ENCODE measurements at regions not wholly inside any gene's neighbourhood (a gene's known extent, or its start where the extent isn't known, plus 50 kb on each side); places are given as distances from the start of the nearest gene placed in this dataset.

DNA sequence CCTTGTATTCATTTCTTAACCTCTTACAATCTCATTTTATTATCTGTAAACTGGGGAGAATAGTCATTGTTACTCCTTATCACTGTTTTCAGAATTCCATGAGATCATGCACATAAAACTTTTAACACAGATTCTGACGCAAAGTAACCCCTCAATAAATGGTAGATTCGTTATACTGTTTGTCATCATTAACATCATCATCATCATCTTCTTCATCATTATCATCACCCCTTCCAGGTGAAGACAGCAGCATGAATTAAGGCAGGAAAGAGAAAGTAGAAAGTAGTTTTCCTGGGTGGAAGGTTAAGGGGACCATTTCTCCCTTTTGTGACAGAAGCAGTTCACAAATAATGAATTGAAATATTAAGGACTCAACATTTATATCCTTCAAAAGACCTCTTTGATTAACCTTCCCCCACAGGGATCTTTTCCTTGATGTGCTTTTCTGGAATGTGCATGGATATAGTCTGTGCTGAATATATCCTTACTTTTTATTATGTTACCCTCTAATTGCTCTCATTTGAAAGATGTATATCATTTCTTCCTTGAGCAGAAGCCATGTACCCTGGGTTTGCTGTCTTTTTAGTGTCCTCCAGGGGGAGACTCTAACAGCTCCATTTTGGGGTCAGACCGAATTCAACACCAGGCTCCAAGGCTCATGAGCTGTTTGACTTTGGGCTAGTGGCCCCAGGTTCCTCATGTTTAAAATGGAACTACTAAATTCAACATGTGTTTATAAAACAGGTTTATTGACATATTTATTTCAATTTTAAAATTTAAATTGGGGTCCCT, 1029.9 kb upstream of the WWC1 start:
- Histone ChIP-seq H3K9ac (ENCODE audit: low read length) (no peak overlapping the region), H3K9me3 (ENCODE audit: control insufficient read depth, low read depth, low read length) (no peaks in the 10 kb centered on the region), H3K36me3 (ENCODE audit: control insufficient read depth, low read depth, low read length) (no peaks in the 10 kb centered on the region), H3K27ac (ENCODE audit: low read length) (no peak overlapping the region), H3K27me3 (ENCODE audit: control insufficient read depth, insufficient read depth, low read length) (no peaks in the 10 kb centered on the region), H3K4me1 (ENCODE audit: control insufficient read depth, low read depth, low read length) (no peaks in the 10 kb centered on the region), H3K4me3 (ENCODE audit: low read length) (no peak overlapping the region)

GRCh38 chr5:167263185-167263584, 1028.3 kb upstream of the WWC1 start:
- H3K27ac ChIP-seq (ENCODE audit: low read length), result no peak overlapping the region
- no peaks in the 10 kb centered on the region for H3K27me3 ChIP-seq (ENCODE audit: control insufficient read depth, insufficient read depth, low read length)
- H3K9me3 ChIP-seq (ENCODE audit: control insufficient read depth, low read depth, low read length), result no peaks in the 10 kb centered on the region
- H3K4me1 ChIP-seq (ENCODE audit: control insufficient read depth, low read depth, low read length), result peaks cover under 1% of the 10 kb centered on the region
- no peak overlapping the region for H3K9ac ChIP-seq (ENCODE audit: low read length)
- H3K4me3 ChIP-seq (ENCODE audit: low read length), result no peak overlapping the region
- no peaks in the 10 kb centered on the region for H3K36me3 ChIP-seq (ENCODE audit: control insufficient read depth, low read depth, low read length)

- no peaks in the 10 kb centered on the region for H3K36me3 ChIP-seq (ENCODE audit: control insufficient read depth, low read depth, low read length)
Measured at GRCh38 chr5:167264348-167264747, 1027.1 kb upstream of the WWC1 start.

DNA sequence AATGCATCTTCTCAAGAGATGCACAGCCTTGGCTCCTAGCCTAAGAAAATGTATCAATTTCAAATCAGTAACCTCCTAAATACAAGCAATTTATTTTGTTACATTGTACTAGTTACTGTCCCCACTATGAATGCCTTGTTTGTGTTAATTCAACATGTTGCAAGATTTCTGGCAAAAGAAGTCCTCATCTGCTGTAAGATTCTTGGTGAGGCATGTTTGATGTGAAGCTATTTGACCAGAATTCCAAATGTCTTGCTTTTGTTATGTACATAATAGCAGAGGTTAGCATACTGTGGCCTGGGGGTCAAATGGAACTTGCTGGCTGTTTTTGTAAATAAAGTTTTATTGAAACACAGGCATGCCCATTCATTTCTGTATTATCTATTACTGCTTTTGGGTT, 1023.1 kb upstream of the WWC1 start:
- H3K9me3 ChIP-seq (ENCODE audit: control insufficient read depth, low read depth, low read length), result no peaks in the 10 kb centered on the region
- no peak overlapping the region for H3K9ac ChIP-seq (ENCODE audit: low read length)
- no peaks in the 10 kb centered on the region for H3K27me3 ChIP-seq (ENCODE audit: control insufficient read depth, insufficient read depth, low read length)
- H3K4me3 ChIP-seq (ENCODE audit: low read length), result no peak overlapping the region
- peaks cover 5% of the 10 kb centered on the region for H3K4me1 ChIP-seq (ENCODE audit: control insufficient read depth, low read depth, low read length)
- H3K36me3 ChIP-seq (ENCODE audit: control insufficient read depth, low read depth, low read length), result no peaks in the 10 kb centered on the region
- no peak overlapping the region for H3K27ac ChIP-seq (ENCODE audit: low read length)

More at GRCh38 chr5:167264348-167264747, 1027.1 kb upstream of the WWC1 start:
- no peaks in the 10 kb centered on the region for H3K27me3 ChIP-seq (ENCODE audit: control insufficient read depth, insufficient read depth, low read length)
- no peak overlapping the region for H3K9ac ChIP-seq (ENCODE audit: low read length)
- no peak overlapping the region for H3K4me3 ChIP-seq (ENCODE audit: low read length)
- peaks cover 5% of the 10 kb centered on the region for H3K4me1 ChIP-seq (ENCODE audit: control insufficient read depth, low read depth, low read length)
- no peak overlapping the region for H3K27ac ChIP-seq (ENCODE audit: low read length)
- H3K9me3 ChIP-seq (ENCODE audit: control insufficient read depth, low read depth, low read length), result no peaks in the 10 kb centered on the region

DNA sequence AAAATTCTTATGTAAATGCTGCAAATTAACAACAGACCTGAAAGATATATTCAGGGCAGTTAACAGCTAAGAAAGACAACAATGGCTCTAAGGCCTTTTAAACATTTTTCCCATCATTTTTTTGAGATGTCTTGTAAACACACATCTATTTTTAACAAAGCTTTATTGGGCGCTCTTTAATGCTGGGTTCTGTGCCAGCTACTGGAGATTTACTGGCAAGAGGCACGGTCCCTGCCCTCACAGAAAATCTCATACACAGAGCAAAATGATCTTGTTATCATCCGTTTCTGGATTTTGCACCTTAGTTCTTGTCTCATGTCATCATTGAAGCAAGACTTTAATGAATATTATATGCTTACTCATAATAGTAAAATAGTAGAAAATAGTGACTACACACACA, 1022.3 kb upstream of the WWC1 start:
- H3K4me3 ChIP-seq (ENCODE audit: low read length), result no peak overlapping the region
- H3K9ac ChIP-seq (ENCODE audit: low read length), result no peak overlapping the region
- no peaks in the 10 kb centered on the region for H3K27me3 ChIP-seq (ENCODE audit: control insufficient read depth, insufficient read depth, low read length)
- no peak overlapping the region for H3K27ac ChIP-seq (ENCODE audit: low read length)
- no peaks in the 10 kb centered on the region for H3K36me3 ChIP-seq (ENCODE audit: control insufficient read depth, low read depth, low read length)
- no peaks in the 10 kb centered on the region for H3K9me3 ChIP-seq (ENCODE audit: control insufficient read depth, low read depth, low read length)
- peaks cover 5% of the 10 kb centered on the region for H3K4me1 ChIP-seq (ENCODE audit: control insufficient read depth, low read depth, low read length)

DNA sequence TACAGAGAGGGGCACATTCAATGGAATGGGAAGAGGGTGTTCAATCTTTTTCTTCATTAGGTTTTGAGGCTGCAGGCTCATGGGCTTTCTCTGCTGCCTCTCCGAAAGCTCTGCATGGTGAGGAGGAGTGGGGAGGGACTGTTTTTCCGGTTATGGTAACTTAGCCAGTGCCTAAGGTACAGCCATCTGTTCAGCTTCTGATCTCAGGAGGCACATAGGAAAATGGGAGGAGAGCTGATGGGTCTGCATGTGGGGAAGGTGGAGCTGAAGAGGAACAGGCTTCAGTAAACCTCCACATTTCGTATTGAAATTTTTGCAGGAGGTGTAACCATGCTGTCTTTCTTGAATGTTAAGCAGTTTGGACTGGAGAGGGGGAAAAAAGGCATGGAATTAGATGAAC, 1020.4 kb upstream of the WWC1 start:
- no peak overlapping the region for H3K27ac ChIP-seq (ENCODE audit: low read length)
- no peaks in the 10 kb centered on the region for H3K27me3 ChIP-seq (ENCODE audit: control insufficient read depth, insufficient read depth, low read length)

GRCh38 chr5:167271511-167271910, 1019.9 kb upstream of the WWC1 start:
- Histone ChIP-seq H3K27me3 (ENCODE audit: control insufficient read depth, insufficient read depth, low read length) (no peaks in the 10 kb centered on the region), H3K9me3 (ENCODE audit: control insufficient read depth, low read depth, low read length) (no peaks in the 10 kb centered on the region), H3K27ac (ENCODE audit: low read length) (no peak overlapping the region), H3K4me3 (ENCODE audit: low read length) (no peak overlapping the region), H3K4me1 (ENCODE audit: control insufficient read depth, low read depth, low read length) (peaks cover 5% of the 10 kb centered on the region), H3K36me3 (ENCODE audit: control insufficient read depth, low read depth, low read length) (no peaks in the 10 kb centered on the region), H3K9ac (ENCODE audit: low read length) (no peak overlapping the region)

More for the DNA sequence above, 1020.4 kb upstream of the WWC1 start:
- H3K4me1 ChIP-seq (ENCODE audit: control insufficient read depth, low read depth, low read length), result peaks cover 5% of the 10 kb centered on the region
- H3K36me3 ChIP-seq (ENCODE audit: control insufficient read depth, low read depth, low read length), result no peaks in the 10 kb centered on the region
- H3K9me3 ChIP-seq (ENCODE audit: control insufficient read depth, low read depth, low read length), result no peaks in the 10 kb centered on the region
- H3K4me3 ChIP-seq (ENCODE audit: low read length), result no peak overlapping the region
- H3K9ac ChIP-seq (ENCODE audit: low read length), result no peak overlapping the region

DNA sequence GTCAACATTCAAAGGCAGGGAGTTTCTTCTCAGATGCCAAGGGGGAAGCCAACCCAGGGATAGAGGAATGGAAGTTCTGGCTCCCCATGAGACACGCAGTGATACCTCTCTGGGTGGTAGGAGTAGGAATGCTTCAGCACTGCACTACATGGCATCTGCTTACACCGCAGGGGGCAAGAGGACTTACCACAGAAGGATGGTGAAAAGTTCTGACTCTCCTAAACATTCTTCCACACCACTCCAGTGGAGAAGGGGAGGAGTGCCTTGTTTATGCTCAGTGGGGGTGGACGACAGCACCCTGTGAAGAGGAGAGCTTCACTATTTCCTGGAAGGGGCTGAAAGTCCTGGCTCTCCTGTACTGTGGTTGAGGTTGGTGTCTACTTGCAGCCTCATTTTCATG, 1011.3 kb upstream of the WWC1 start:
- no peak overlapping the region for H3K27ac ChIP-seq (ENCODE audit: low read length)

DNA sequence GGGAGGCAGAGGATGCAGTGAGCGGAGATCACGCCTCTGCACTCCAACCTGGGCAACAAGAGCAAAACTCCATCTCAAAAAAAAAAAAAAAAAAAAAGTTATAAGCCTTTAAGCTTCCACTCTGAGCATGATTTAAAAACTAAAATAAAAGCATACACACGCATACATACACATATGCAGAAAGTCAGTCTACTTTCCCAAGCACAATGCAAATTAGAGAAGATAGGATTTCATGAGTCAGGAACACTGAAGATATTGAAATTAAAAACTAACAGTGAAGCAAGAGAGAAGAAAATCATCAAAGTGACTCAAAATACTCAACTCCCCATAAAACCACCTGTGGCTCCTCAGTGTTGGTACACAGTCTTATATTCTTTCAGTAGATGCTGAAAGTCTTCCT, 1009.5 kb upstream of the WWC1 start:
- no peaks in the 10 kb centered on the region for H3K27me3 ChIP-seq (ENCODE audit: control insufficient read depth, insufficient read depth, low read length)
- no peak overlapping the region for H3K9ac ChIP-seq (ENCODE audit: low read length)

More for the DNA sequence above, 1011.3 kb upstream of the WWC1 start:
- Histone ChIP-seq H3K9ac (ENCODE audit: low read length) (no peak overlapping the region), H3K4me3 (ENCODE audit: low read length) (no peak overlapping the region), H3K36me3 (ENCODE audit: control insufficient read depth, low read depth, low read length) (no peaks in the 10 kb centered on the region), H3K27me3 (ENCODE audit: control insufficient read depth, insufficient read depth, low read length) (no peaks in the 10 kb centered on the region), H3K9me3 (ENCODE audit: control insufficient read depth, low read depth, low read length) (no peaks in the 10 kb centered on the region), H3K4me1 (ENCODE audit: control insufficient read depth, low read depth, low read length) (no peaks in the 10 kb centered on the region)

DNA sequence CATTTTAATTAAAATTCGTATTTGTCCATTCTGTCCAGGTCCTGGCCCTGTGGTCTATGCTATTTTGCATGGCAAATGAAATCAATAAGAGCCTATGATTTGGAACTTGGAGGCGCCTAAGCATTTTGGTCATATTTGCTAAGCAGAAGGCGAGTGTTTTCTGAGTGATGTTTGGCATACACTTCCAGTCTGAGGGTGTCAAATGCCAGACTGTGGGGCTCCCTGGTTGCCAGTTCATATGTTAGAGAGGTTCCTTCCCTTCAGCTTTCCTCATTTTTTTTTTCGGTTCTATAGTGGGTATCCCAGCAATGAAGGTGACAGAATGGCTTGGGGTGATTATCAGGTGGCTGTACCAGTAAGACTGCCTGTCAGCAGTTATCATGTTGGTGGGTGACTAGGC, 1007.8 kb upstream of the WWC1 start:
- H3K36me3 ChIP-seq (ENCODE audit: control insufficient read depth, low read depth, low read length), result no peaks in the 10 kb centered on the region
- H3K9me3 ChIP-seq (ENCODE audit: control insufficient read depth, low read depth, low read length), result no peaks in the 10 kb centered on the region
- no peak overlapping the region for H3K27ac ChIP-seq (ENCODE audit: low read length)
- no peak overlapping the region for H3K9ac ChIP-seq (ENCODE audit: low read length)
- H3K4me3 ChIP-seq (ENCODE audit: low read length), result no peak overlapping the region
- no peaks in the 10 kb centered on the region for H3K27me3 ChIP-seq (ENCODE audit: control insufficient read depth, insufficient read depth, low read length)
- H3K4me1 ChIP-seq (ENCODE audit: control insufficient read depth, low read depth, low read length), result peaks cover 10% of the 10 kb centered on the region

More for the DNA sequence above, 1009.5 kb upstream of the WWC1 start:
- Histone ChIP-seq H3K27ac (ENCODE audit: low read length) (no peak overlapping the region), H3K4me1 (ENCODE audit: control insufficient read depth, low read depth, low read length) (peaks cover 2% of the 10 kb centered on the region), H3K9me3 (ENCODE audit: control insufficient read depth, low read depth, low read length) (no peaks in the 10 kb centered on the region), H3K36me3 (ENCODE audit: control insufficient read depth, low read depth, low read length) (no peaks in the 10 kb centered on the region), H3K4me3 (ENCODE audit: low read length) (no peak overlapping the region)

DNA sequence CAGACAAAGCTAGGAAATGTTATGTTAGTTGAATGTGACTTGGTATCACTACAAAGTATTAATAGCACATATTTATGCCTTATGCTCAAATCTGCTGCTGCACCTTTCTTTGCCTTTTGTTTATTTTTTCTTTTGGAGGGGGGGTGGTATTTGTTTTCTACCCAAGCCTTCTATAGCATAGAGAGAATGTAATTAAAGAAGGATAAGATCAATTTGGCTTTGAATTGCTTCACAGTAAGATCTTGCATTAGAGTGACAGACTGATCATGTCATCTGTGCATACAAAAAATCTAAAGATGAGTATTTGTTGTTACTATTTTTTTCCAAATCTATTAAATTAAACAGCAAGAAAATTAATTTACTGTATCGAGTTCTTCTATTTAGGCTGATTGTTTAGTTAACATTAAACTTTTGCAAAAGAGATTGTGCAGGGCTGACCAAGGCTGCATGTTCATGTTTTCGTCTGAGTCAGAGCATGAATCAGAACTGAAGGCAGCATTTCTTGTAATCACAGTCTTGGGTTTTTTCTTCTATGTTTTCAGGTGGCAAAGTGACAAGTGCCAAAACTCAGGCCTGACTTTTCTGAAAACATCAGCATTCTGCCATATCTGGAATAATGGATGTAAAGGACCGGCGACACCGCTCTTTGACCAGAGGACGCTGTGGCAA, 1007.1 kb upstream of the WWC1 start:
- Histone ChIP-seq H3K4me1 (ENCODE audit: control insufficient read depth, low read depth, low read length) (peaks cover 10% of the 10 kb centered on the region), H3K4me3 (ENCODE audit: low read length) (no peak overlapping the region), H3K27ac (ENCODE audit: low read length) (no peak overlapping the region), H3K27me3 (ENCODE audit: control insufficient read depth, insufficient read depth, low read length) (no peaks in the 10 kb centered on the region), H3K9me3 (ENCODE audit: control insufficient read depth, low read depth, low read length) (no peaks in the 10 kb centered on the region), H3K36me3 (ENCODE audit: control insufficient read depth, low read depth, low read length) (no peaks in the 10 kb centered on the region), H3K9ac (ENCODE audit: low read length) (no peak overlapping the region)

GRCh38 chr5:167285591-167285990, 1005.9 kb upstream of the WWC1 start:
- H3K9me3 ChIP-seq (ENCODE audit: control insufficient read depth, low read depth, low read length), result no peaks in the 10 kb centered on the region
- no peak overlapping the region for H3K27ac ChIP-seq (ENCODE audit: low read length)
- no peak overlapping the region for H3K4me3 ChIP-seq (ENCODE audit: low read length)
- no peaks in the 10 kb centered on the region for H3K27me3 ChIP-seq (ENCODE audit: control insufficient read depth, insufficient read depth, low read length)
- peaks cover 10% of the 10 kb centered on the region for H3K4me1 ChIP-seq (ENCODE audit: control insufficient read depth, low read depth, low read length)
- H3K36me3 ChIP-seq (ENCODE audit: control insufficient read depth, low read depth, low read length), result no peaks in the 10 kb centered on the region
- no peak overlapping the region for H3K9ac ChIP-seq (ENCODE audit: low read length)
